ENCODE measurements at regions not wholly inside any gene's neighbourhood (a gene's known extent, or its start where the extent isn't known, plus 50 kb on each side); places are given as distances from the start of the nearest gene placed in this dataset.

- DNase-seq (ENCODE audit: low read depth): no peak
- H3K4me3 ChIP-seq (ENCODE audit: low read depth, low read length): no peak overlapping the region
- TF ChIP-seq CTCF (conservative IDR thresholded peaks at IDR 0.05; ENCODE audit: low read depth, low read length): no peak
These were observed 446.5 kb upstream of the MIS18BP1 start for GRCh38 chr14:45699471-45699870.

GRCh38 chr14:45698462-45699134, 445.6 kb upstream of the MIS18BP1 start:
- peak; percentile 48 for DNase-seq (ENCODE audit: low read depth)
- no peak overlapping the region for H3K4me3 ChIP-seq (ENCODE audit: low read depth, low read length)
- no peak for TF ChIP-seq CTCF (conservative IDR thresholded peaks at IDR 0.05; ENCODE audit: low read depth, low read length)

GRCh38 chr14:45686771-45687170, 433.8 kb upstream of the MIS18BP1 start:
- TF ChIP-seq CTCF (conservative IDR thresholded peaks at IDR 0.05; ENCODE audit: low read depth, low read length): no peak
- no peak overlapping the region for H3K4me3 ChIP-seq (ENCODE audit: low read depth, low read length)
- DNase-seq (ENCODE audit: low read depth): no peak

GRCh38 chr14:45680531-45680930, 427.5 kb upstream of the MIS18BP1 start:
- H3K4me3 ChIP-seq (ENCODE audit: low read depth, low read length): no peak overlapping the region
- DNase-seq (ENCODE audit: low read depth): no peak
- TF ChIP-seq CTCF (conservative IDR thresholded peaks at IDR 0.05; ENCODE audit: low read depth, low read length): no peak

GRCh38 chr14:45679853-45680252, 426.9 kb upstream of the MIS18BP1 start:
- no peak for TF ChIP-seq CTCF (conservative IDR thresholded peaks at IDR 0.05; ENCODE audit: low read depth, low read length)
- no peak overlapping the region for H3K4me3 ChIP-seq (ENCODE audit: low read depth, low read length)
- peak; percentile 46 for DNase-seq (ENCODE audit: low read depth)

GRCh38 chr14:45678163-45678562, 425.2 kb upstream of the MIS18BP1 start:
- TF ChIP-seq CTCF (conservative IDR thresholded peaks at IDR 0.05; ENCODE audit: low read depth, low read length): peak; percentile 32
- no peak for DNase-seq (ENCODE audit: low read depth)
- no peak overlapping the region for H3K4me3 ChIP-seq (ENCODE audit: low read depth, low read length)

GRCh38 chr14:45673420-45673819, 420.4 kb upstream of the MIS18BP1 start:
- no peak for DNase-seq (ENCODE audit: low read depth)
- H3K4me3 ChIP-seq (ENCODE audit: low read depth, low read length): no peak overlapping the region
- no peak for TF ChIP-seq CTCF (conservative IDR thresholded peaks at IDR 0.05; ENCODE audit: low read depth, low read length)

All from epithelial cell of proximal tubule (primary cell).